ENCODE measurements at regions not wholly inside any gene's neighbourhood (a gene's known extent, or its start where the extent isn't known, plus 50 kb on each side); places are given as distances from the start of the nearest gene placed in this dataset.
A peak's percentile ranks its signal among the peaks of the same experiment; 100 is the strongest.

GRCh38 chr10:9068003-9068402 lies 1013.5 kb downstream of the GATA3 start:
- Histone ChIP-seq H3K9ac (ENCODE audit: insufficient read length, low read depth) (no peak overlapping the region), H3K4me3 (ENCODE audit: insufficient read length, low read depth) (no peak overlapping the region), H3K9me3 (ENCODE audit: insufficient read depth, low read length) (no peaks in the 10 kb centered on the region), H3K4me1 (ENCODE audit: insufficient read depth, insufficient read length) (no peaks in the 10 kb centered on the region), H3K27me3 (ENCODE audit: insufficient read depth, insufficient read length) (no peaks in the 10 kb centered on the region), H3K36me3 (ENCODE audit: insufficient read depth, insufficient read length, low read length) (no peaks in the 10 kb centered on the region)
- no peak for DNase-seq (ENCODE audit: low read depth, low spot score)
- TF ChIP-seq SUZ12 (IDR thresholded peaks at IDR 0.05; ENCODE audit: extremely low read depth, insufficient read depth, insufficient read length) (no peak), YY1 (IDR thresholded peaks at IDR 0.05; ENCODE audit: insufficient read depth, insufficient read length) (no peak)

GRCh38 chr10:9069136-9069535 lies 1014.6 kb downstream of the GATA3 start:
- H3K36me3 ChIP-seq (ENCODE audit: insufficient read depth, insufficient read length, low read length), result no peaks in the 10 kb centered on the region
- TF ChIP-seq YY1 (IDR thresholded peaks at IDR 0.05; ENCODE audit: insufficient read depth, insufficient read length) (no peak), SUZ12 (IDR thresholded peaks at IDR 0.05; ENCODE audit: extremely low read depth, insufficient read depth, insufficient read length) (no peak), ZNF274 (IDR thresholded peaks at IDR 0.05; ENCODE audit: low read depth, low read length) (no peak)
- H3K4me1 ChIP-seq (ENCODE audit: insufficient read depth, insufficient read length), result no peaks in the 10 kb centered on the region
- H3K27me3 ChIP-seq (ENCODE audit: insufficient read depth, insufficient read length), result no peaks in the 10 kb centered on the region
- DNase-seq (ENCODE audit: low read depth, low spot score), result no peak
- H3K9me3 ChIP-seq (ENCODE audit: insufficient read depth, low read length), result no peaks in the 10 kb centered on the region
- H3K9ac ChIP-seq (ENCODE audit: insufficient read length, low read depth), result no peak overlapping the region
- H3K4me3 ChIP-seq (ENCODE audit: insufficient read length, low read depth), result no peak overlapping the region

DNA sequence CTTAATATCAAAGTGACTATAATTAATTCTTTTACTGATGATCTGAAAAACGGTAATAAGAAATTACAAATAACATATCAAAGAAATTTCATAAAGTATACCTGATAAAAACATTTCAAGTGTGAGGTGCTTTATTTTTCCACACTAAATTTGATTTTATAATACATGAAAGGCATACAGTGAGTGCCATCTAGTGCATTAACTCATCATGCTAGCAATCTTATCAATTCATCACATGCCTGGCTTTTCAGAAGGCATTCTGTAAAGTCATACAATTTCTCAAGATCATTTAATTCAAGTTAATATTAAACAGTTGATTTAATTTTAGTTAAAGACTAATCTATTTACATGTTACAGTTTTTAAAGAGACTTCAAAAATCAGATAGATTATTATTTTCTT lies 1020.9 kb downstream of the GATA3 start:
- no peaks in the 10 kb centered on the region for H3K36me3 ChIP-seq (ENCODE audit: insufficient read depth, insufficient read length, low read length)
- no peaks in the 10 kb centered on the region for H3K4me1 ChIP-seq (ENCODE audit: insufficient read depth, insufficient read length)
- no peaks in the 10 kb centered on the region for H3K9me3 ChIP-seq (ENCODE audit: insufficient read depth, low read length)
- no peaks in the 10 kb centered on the region for H3K27me3 ChIP-seq (ENCODE audit: insufficient read depth, insufficient read length)
- TF ChIP-seq SUZ12 (IDR thresholded peaks at IDR 0.05; ENCODE audit: extremely low read depth, insufficient read depth, insufficient read length), result no peak
- no peak for TF ChIP-seq YY1 (IDR thresholded peaks at IDR 0.05; ENCODE audit: insufficient read depth, insufficient read length)
- TF ChIP-seq ZNF274 (IDR thresholded peaks at IDR 0.05; ENCODE audit: low read depth, low read length), result no peak
- no peak for DNase-seq (ENCODE audit: low read depth, low spot score)
- no peak overlapping the region for H3K9ac ChIP-seq (ENCODE audit: insufficient read length, low read depth)
- H3K4me3 ChIP-seq (ENCODE audit: insufficient read length, low read depth), result no peak overlapping the region

- TF ChIP-seq YY1 (IDR thresholded peaks at IDR 0.05; ENCODE audit: insufficient read depth, insufficient read length), result no peak
- no peak for TF ChIP-seq ZNF274 (IDR thresholded peaks at IDR 0.05; ENCODE audit: low read depth, low read length)
- TF ChIP-seq SUZ12 (IDR thresholded peaks at IDR 0.05; ENCODE audit: extremely low read depth, insufficient read depth, insufficient read length), result no peak
- Histone ChIP-seq H3K9me3 (ENCODE audit: insufficient read depth, low read length) (no peaks in the 10 kb centered on the region), H3K27me3 (ENCODE audit: insufficient read depth, insufficient read length) (no peaks in the 10 kb centered on the region), H3K36me3 (ENCODE audit: insufficient read depth, insufficient read length, low read length) (no peaks in the 10 kb centered on the region), H3K4me3 (ENCODE audit: insufficient read length, low read depth) (no peak overlapping the region), H3K4me1 (ENCODE audit: insufficient read depth, insufficient read length) (no peaks in the 10 kb centered on the region), H3K9ac (ENCODE audit: insufficient read length, low read depth) (no peak overlapping the region)
- no peak for DNase-seq (ENCODE audit: low read depth, low spot score)
Observed at GRCh38 chr10:9076066-9076465, 1021.6 kb downstream of the GATA3 start.

GRCh38 chr10:9081253-9081652 lies 1026.8 kb downstream of the GATA3 start:
- TF ChIP-seq SUZ12 (IDR thresholded peaks at IDR 0.05; ENCODE audit: extremely low read depth, insufficient read depth, insufficient read length) (no peak), YY1 (IDR thresholded peaks at IDR 0.05; ENCODE audit: insufficient read depth, insufficient read length) (no peak), ZNF274 (IDR thresholded peaks at IDR 0.05; ENCODE audit: low read depth, low read length) (no peak)

DNA sequence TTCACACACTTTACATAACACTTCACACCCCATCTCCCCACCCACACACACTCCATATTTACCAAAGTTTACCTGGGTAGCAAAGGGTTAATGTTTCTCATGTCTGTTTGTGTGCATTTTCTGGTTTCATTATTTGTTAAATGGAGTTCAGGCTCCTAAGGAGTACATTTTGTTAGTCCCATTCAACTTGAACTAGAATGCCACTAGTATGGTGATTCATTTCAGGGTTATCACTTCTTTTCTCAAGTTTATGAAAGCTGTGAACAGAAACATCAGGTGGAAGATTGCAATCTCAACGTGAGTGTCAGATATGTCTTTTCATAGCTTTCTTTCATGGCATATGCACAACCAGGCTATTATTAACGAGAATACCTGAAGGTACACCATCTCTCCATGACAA lies 1027.5 kb downstream of the GATA3 start:
- Histone ChIP-seq H3K27me3 (ENCODE audit: insufficient read depth, insufficient read length) (no peaks in the 10 kb centered on the region), H3K4me1 (ENCODE audit: insufficient read depth, insufficient read length) (no peaks in the 10 kb centered on the region), H3K9me3 (ENCODE audit: insufficient read depth, low read length) (no peaks in the 10 kb centered on the region), H3K9ac (ENCODE audit: insufficient read length, low read depth) (no peak overlapping the region), H3K36me3 (ENCODE audit: insufficient read depth, insufficient read length, low read length) (no peaks in the 10 kb centered on the region), H3K4me3 (ENCODE audit: insufficient read length, low read depth) (no peak overlapping the region)
- TF ChIP-seq ZNF274 (IDR thresholded peaks at IDR 0.05; ENCODE audit: low read depth, low read length) (no peak), SUZ12 (IDR thresholded peaks at IDR 0.05; ENCODE audit: extremely low read depth, insufficient read depth, insufficient read length) (no peak), YY1 (IDR thresholded peaks at IDR 0.05; ENCODE audit: insufficient read depth, insufficient read length) (no peak)
- DNase-seq (ENCODE audit: low read depth, low spot score), result no peak

More at GRCh38 chr10:9081253-9081652, 1026.8 kb downstream of the GATA3 start:
- no peaks in the 10 kb centered on the region for H3K4me1 ChIP-seq (ENCODE audit: insufficient read depth, insufficient read length)
- H3K4me3 ChIP-seq (ENCODE audit: insufficient read length, low read depth), result no peak overlapping the region
- no peaks in the 10 kb centered on the region for H3K27me3 ChIP-seq (ENCODE audit: insufficient read depth, insufficient read length)
- no peaks in the 10 kb centered on the region for H3K36me3 ChIP-seq (ENCODE audit: insufficient read depth, insufficient read length, low read length)
- no peak overlapping the region for H3K9ac ChIP-seq (ENCODE audit: insufficient read length, low read depth)
- peak; percentile 3 for DNase-seq (ENCODE audit: low read depth, low spot score)
- H3K9me3 ChIP-seq (ENCODE audit: insufficient read depth, low read length), result no peaks in the 10 kb centered on the region

- Histone ChIP-seq H3K4me3 (ENCODE audit: insufficient read length, low read depth) (no peak overlapping the region), H3K9ac (ENCODE audit: insufficient read length, low read depth) (no peak overlapping the region), H3K9me3 (ENCODE audit: insufficient read depth, low read length) (no peaks in the 10 kb centered on the region), H3K36me3 (ENCODE audit: insufficient read depth, insufficient read length, low read length) (no peaks in the 10 kb centered on the region), H3K4me1 (ENCODE audit: insufficient read depth, insufficient read length) (no peaks in the 10 kb centered on the region), H3K27me3 (ENCODE audit: insufficient read depth, insufficient read length) (no peaks in the 10 kb centered on the region)
- no peak for DNase-seq (ENCODE audit: low read depth, low spot score)
- TF ChIP-seq SUZ12 (IDR thresholded peaks at IDR 0.05; ENCODE audit: extremely low read depth, insufficient read depth, insufficient read length) (no peak), ZNF274 (IDR thresholded peaks at IDR 0.05; ENCODE audit: low read depth, low read length) (no peak), YY1 (IDR thresholded peaks at IDR 0.05; ENCODE audit: insufficient read depth, insufficient read length) (no peak)
Observed at GRCh38 chr10:9091530-9092093, 1037.1 kb downstream of the GATA3 start.
